ENCODE measurements at regions not wholly inside any gene's neighbourhood (a gene's known extent, or its start where the extent isn't known, plus 50 kb on each side); places are given as distances from the start of the nearest gene placed in this dataset.

DNA sequence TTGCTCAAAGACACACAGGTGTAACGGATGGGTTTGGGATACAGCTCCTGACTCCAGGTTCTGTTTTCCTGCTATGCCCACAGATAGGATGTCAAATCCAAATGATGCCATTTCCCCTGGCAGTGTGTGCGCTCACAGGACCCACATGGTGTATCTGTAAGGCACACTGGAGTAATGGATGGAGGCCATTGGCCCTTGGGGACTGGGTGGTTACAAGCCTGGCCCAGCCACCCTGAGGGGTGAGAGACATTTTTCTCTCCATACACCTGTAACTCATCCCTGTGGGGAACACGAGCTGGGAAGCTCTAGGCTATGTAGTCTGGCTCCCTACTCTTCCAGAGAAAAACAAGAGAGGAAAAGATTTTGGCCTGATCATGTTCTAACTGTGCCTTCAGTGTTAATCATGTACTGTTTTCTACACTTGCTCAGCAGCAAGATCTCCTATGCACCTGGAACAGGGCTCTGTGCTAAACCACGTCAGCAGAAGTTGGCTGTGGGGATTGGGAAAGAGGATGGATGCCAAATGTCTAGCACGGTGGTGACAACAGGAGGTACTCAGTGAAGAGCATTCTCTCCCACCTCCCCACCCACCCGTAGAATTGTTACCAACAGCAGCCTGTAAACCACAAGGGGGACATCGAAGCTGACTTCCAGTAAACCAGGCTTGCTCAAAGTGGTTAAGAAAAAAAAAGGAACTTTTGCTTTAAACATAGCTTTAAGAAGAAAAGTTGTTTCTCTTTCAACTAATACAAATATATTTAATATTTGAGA lies 237.0 kb downstream of the LACC1 start:
- Histone ChIP-seq H3K36me3 (no peaks in the 10 kb centered on the region), H3K4me1 (peaks cover 12% of the 10 kb centered on the region), H3K4me3 (no peak overlapping the region), H3K9me3 (no peaks in the 10 kb centered on the region), H3K27ac (no peak overlapping the region), H3K27me3 (no peaks in the 10 kb centered on the region)
- DNase-seq (ENCODE audit: low spot score in 2 of 2) = no peak
- TF ChIP-seq POLR2AphosphoS5 (IDR thresholded peaks at IDR 0.05) (no peak), POLR2A (IDR thresholded peaks at IDR 0.05) (no peak), EP300 (IDR thresholded peaks at IDR 0.05) (no peak)
- TF ChIP-seq, protein P1, sequence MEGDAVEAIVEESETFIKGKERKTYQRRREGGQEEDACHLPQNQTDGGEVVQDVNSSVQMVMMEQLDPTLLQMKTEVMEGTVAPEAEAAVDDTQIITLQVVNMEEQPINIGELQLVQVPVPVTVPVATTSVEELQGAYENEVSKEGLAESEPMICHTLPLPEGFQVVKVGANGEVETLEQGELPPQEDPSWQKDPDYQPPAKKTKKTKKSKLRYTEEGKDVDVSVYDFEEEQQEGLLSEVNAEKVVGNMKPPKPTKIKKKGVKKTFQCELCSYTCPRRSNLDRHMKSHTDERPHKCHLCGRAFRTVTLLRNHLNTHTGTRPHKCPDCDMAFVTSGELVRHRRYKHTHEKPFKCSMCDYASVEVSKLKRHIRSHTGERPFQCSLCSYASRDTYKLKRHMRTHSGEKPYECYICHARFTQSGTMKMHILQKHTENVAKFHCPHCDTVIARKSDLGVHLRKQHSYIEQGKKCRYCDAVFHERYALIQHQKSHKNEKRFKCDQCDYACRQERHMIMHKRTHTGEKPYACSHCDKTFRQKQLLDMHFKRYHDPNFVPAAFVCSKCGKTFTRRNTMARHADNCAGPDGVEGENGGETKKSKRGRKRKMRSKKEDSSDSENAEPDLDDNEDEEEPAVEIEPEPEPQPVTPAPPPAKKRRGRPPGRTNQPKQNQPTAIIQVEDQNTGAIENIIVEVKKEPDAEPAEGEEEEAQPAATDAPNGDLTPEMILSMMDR (IDR thresholded peaks at IDR 0.05) = no peak
- 47% methylated on average over 7 of the region's 7 CpGs for WGBS

- no peak overlapping the region for H3K4me3 ChIP-seq
- no peak for TF ChIP-seq EP300 (IDR thresholded peaks at IDR 0.05)
- no peak for TF ChIP-seq POLR2AphosphoS5 (IDR thresholded peaks at IDR 0.05)
- TF ChIP-seq, protein P1 (IDR thresholded peaks at IDR 0.05) = no peak
- TF ChIP-seq POLR2A (IDR thresholded peaks at IDR 0.05) = no peak
- 29% methylated on average over 3 of the region's 3 CpGs for WGBS
- no peak overlapping the region for H3K27ac ChIP-seq
- no peaks in the 10 kb centered on the region for H3K27me3 ChIP-seq
- no peaks in the 10 kb centered on the region for H3K9me3 ChIP-seq
- H3K36me3 ChIP-seq = no peaks in the 10 kb centered on the region
- H3K4me1 ChIP-seq = peaks cover 12% of the 10 kb centered on the region
- no peak for DNase-seq (ENCODE audit: low spot score in 2 of 2)
Observed at GRCh38 chr13:44117351-44117750, 237.6 kb downstream of the LACC1 start.

DNA sequence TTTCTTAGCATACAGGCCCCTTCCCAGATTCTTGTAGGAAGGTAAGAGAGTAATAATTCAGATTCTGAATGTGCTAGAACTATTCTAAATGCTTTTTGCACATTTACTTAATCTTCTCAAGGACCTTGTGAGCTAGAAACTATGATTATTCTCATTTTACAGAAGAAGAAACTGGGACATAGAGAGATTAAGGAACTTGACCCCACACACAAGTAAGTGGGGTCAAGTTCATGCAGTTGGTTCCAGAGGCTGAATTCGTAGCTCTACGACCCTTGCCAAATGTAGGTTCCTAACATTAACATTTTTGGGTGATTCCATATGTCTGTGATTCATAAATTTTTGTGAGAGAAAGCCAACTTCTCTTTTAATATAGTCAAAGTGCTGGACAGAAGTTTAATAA lies 238.1 kb downstream of the LACC1 start:
- Histone ChIP-seq H3K4me1 (peaks cover 12% of the 10 kb centered on the region), H3K36me3 (no peaks in the 10 kb centered on the region), H3K27me3 (no peaks in the 10 kb centered on the region), H3K9me3 (no peaks in the 10 kb centered on the region), H3K27ac (no peak overlapping the region), H3K4me3 (no peak overlapping the region)
- TF ChIP-seq EP300 (IDR thresholded peaks at IDR 0.05) = no peak
- WGBS = 76% methylated on average over 2 of the region's 2 CpGs
- no peak for DNase-seq (ENCODE audit: low spot score in 2 of 2)

DNA sequence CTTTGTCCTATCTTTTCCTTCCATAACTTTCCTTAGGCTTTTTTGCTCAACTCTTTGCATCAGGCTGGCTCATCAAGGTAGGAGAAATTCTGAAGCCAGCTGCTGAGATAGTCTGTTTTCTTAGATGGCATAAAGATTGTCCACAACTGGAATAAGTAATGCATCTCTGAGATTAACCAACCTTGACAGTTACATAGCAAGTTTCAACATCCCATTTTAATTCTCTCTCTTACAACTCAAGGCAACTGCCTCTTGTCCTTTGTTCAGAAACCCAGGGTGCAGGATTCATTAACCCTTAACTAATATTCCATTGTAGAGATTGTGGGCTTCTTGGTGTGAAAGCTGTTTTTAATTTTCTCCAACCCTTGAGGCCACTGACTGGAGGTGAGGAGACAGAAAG lies 239.2 kb downstream of the LACC1 start:
- Histone ChIP-seq H3K27me3 (no peaks in the 10 kb centered on the region), H3K9me3 (no peaks in the 10 kb centered on the region), H3K27ac (no peak overlapping the region), H3K4me1 (peaks cover 12% of the 10 kb centered on the region), H3K36me3 (no peaks in the 10 kb centered on the region), H3K4me3 (no peak overlapping the region)
- TF ChIP-seq POLR2AphosphoS5 (IDR thresholded peaks at IDR 0.05) (no peak), POLR2A (IDR thresholded peaks at IDR 0.05) (no peak), EP300 (IDR thresholded peaks at IDR 0.05) (no peak)
- TF ChIP-seq, protein P1 (IDR thresholded peaks at IDR 0.05) = no peak
- no peak for DNase-seq (ENCODE audit: low spot score in 2 of 2)

GRCh38 chr13:44120043-44120442 lies 240.3 kb downstream of the LACC1 start:
- Histone ChIP-seq H3K36me3 (no peaks in the 10 kb centered on the region), H3K9me3 (no peaks in the 10 kb centered on the region), H3K4me3 (no peak overlapping the region), H3K4me1 (peaks cover 12% of the 10 kb centered on the region), H3K27ac (no peak overlapping the region), H3K27me3 (no peaks in the 10 kb centered on the region)
- no peak for DNase-seq (ENCODE audit: low spot score in 2 of 2)
- WGBS = 83% methylated on average over 2 of the region's 2 CpGs
- TF ChIP-seq, protein P1 (IDR thresholded peaks at IDR 0.05) = no peak
- TF ChIP-seq EP300 (IDR thresholded peaks at IDR 0.05) = no peak
- no peak for TF ChIP-seq POLR2AphosphoS5 (IDR thresholded peaks at IDR 0.05)
- no peak for TF ChIP-seq POLR2A (IDR thresholded peaks at IDR 0.05)

Data from suprapubic skin (tissue), 4 donors.